ENCODE measurements at regions not wholly inside any gene's neighbourhood (a gene's known extent, or its start where the extent isn't known, plus 50 kb on each side); places are given as distances from the start of the nearest gene placed in this dataset.

GRCh38 chr4:28976369-28976768, 1743.8 kb upstream of the PCDH7 start:
- TF ChIP-seq, protein P1, sequence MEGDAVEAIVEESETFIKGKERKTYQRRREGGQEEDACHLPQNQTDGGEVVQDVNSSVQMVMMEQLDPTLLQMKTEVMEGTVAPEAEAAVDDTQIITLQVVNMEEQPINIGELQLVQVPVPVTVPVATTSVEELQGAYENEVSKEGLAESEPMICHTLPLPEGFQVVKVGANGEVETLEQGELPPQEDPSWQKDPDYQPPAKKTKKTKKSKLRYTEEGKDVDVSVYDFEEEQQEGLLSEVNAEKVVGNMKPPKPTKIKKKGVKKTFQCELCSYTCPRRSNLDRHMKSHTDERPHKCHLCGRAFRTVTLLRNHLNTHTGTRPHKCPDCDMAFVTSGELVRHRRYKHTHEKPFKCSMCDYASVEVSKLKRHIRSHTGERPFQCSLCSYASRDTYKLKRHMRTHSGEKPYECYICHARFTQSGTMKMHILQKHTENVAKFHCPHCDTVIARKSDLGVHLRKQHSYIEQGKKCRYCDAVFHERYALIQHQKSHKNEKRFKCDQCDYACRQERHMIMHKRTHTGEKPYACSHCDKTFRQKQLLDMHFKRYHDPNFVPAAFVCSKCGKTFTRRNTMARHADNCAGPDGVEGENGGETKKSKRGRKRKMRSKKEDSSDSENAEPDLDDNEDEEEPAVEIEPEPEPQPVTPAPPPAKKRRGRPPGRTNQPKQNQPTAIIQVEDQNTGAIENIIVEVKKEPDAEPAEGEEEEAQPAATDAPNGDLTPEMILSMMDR (conservative IDR thresholded peaks at IDR 0.05 in 1 of 2, IDR thresholded peaks at IDR 0.05 in 1 of 2; ENCODE audit: low read depth in 1 of 2, low read length in 2 of 2) = no peak
- no peak for TF ChIP-seq EZH2 (IDR thresholded peaks at IDR 0.05; ENCODE audit: low read length, missing control alignments)

Measured in fibroblast of lung (primary cell).